OCI-LY7 (cell line): ENCODE measurements at regions not wholly inside any gene's neighbourhood (a gene's known extent, or its start where the extent isn't known, plus 50 kb on each side); places are given as distances from the start of the nearest gene placed in this dataset.

Experiments
- BruUV-seq: library from RNA; stranded (reverse); fragments of 400-500 nt; replicated peaks from 2 replicates; lab custom pipeline; 2021; lab: Mats Ljungman, UMichigan
- CTCF ChIA-PET: fragments of 300-600 bp; sonication (Branson Sonifier 250); formaldehyde crosslinking; loops from one replicate; lab custom pipeline; 2022; ENCODE audit warnings: antibody characterized with exemption; ENCODE audit not compliant: unreplicated experiment; lab: Charles Lee
- POLR2A ChIA-PET: fragments of 300-600 bp; sonication (Branson Sonifier 250); formaldehyde crosslinking; loops from one replicate; lab custom pipeline; 2022; ENCODE audit warnings: antibody characterized with exemption; lab: Charles Lee
- DNase-seq: peaks from one replicate; pipeline ENCODE4 v3.0.0-alpha.2; 2015; ENCODE audit warnings: low spot score
- H2AFZ ChIP-seq: fragments of 200-600 bp; sonication (generic), shearing (Covaris generic); 2 replicates; pipeline ENCODE4 v1.6.1; 2014; ENCODE audit warnings: mild to moderate bottlenecking, antibody characterized with exemption, low read length, moderate library complexity
- H3K27ac ChIP-seq: fragments of 200-600 bp; sonication (generic); 2 replicates; pipeline ENCODE4 v1.5.1; 2014; ENCODE audit warnings: mixed run types, low read depth, mild to moderate bottlenecking, moderate library complexity, low read length, inconsistent platforms; ENCODE audit not compliant: poor library complexity, severe bottlenecking
- H3K36me3 ChIP-seq: fragments of 200-600 bp; sonication (generic); 2 replicates; pipeline ENCODE4 v1.6.1; 2014; ENCODE audit warnings: mild to moderate bottlenecking, antibody characterized with exemption, low read length, moderate library complexity, mixed read lengths; ENCODE audit not compliant: insufficient read depth
- H3K4me1 ChIP-seq: fragments of 200-600 bp; sonication (generic); 2 replicates; pipeline ENCODE4 v1.5.1; 2014; ENCODE audit warnings: mild to moderate bottlenecking, low read length; ENCODE audit not compliant: insufficient read depth, poor library complexity, severe bottlenecking
- H3K4me2 ChIP-seq: fragments of 200-600 bp; sonication (generic); 2 replicates; pipeline ENCODE4 v1.6.1; 2014; ENCODE audit warnings: mild to moderate bottlenecking, low read length
- H3K4me3 ChIP-seq: fragments of 200-600 bp; sonication (generic); 2 replicates; pipeline ENCODE4 v1.5.1; 2014; ENCODE audit warnings: mild to moderate bottlenecking, low read depth, low read length; ENCODE audit not compliant: poor library complexity, severe bottlenecking
- H3K79me2 ChIP-seq: fragments of 200-600 bp; sonication (generic); 2 replicates; pipeline ENCODE4 v1.6.1; 2016; ENCODE audit warnings: low read depth, mild to moderate bottlenecking, low read length, moderate library complexity, mixed read lengths; ENCODE audit not compliant: insufficient read depth
- H3K9me2 ChIP-seq: fragments of 200-600 bp; sonication (generic); 2 replicates; pipeline ENCODE4 v1.6.1; 2016; ENCODE audit warnings: mild to moderate bottlenecking, low read length, mixed read lengths; ENCODE audit not compliant: insufficient read depth
- H3K9me3 ChIP-seq: fragments of 200-600 bp; sonication (generic); 2 replicates; pipeline ENCODE4 v1.6.1; 2014; ENCODE audit warnings: mild to moderate bottlenecking, mixed run types, low read length, mixed read lengths
- H4K20me1 ChIP-seq: fragments of 200-600 bp; sonication (generic); 2 replicates; pipeline ENCODE4 v1.6.1; 2014; ENCODE audit warnings: mild to moderate bottlenecking, antibody characterized with exemption, low read length, moderate library complexity, mixed read lengths; ENCODE audit not compliant: insufficient read depth
- EZH2phosphoT487 ChIP-seq: fragments of 200-600 bp; sonication (generic); IDR thresholded peaks from 2 replicates; pipeline ENCODE4 v1.6.1; 2018; ENCODE audit warnings: low read depth, borderline replicate concordance, mild to moderate bottlenecking, mixed run types, antibody characterized with exemption, low read length, moderate library complexity, mixed read lengths
- intact Hi-C: fragments of 100-400 bp; cut with micrococcal nuclease; formaldehyde crosslinking; loops from one replicate; pipeline ENCODE4 v1.10.0; 2022; ENCODE audit not compliant: unreplicated experiment
- TF ChIP-seq, protein P1 (sequence below): fragments of 200-600 bp; sonication (generic); conservative IDR thresholded peaks from 2 replicates; pipeline ENCODE4 v1.5.1; 2014; ENCODE audit warnings: mild to moderate bottlenecking, antibody characterized with exemption, low read length, moderate library complexity, mixed read lengths

DNA sequence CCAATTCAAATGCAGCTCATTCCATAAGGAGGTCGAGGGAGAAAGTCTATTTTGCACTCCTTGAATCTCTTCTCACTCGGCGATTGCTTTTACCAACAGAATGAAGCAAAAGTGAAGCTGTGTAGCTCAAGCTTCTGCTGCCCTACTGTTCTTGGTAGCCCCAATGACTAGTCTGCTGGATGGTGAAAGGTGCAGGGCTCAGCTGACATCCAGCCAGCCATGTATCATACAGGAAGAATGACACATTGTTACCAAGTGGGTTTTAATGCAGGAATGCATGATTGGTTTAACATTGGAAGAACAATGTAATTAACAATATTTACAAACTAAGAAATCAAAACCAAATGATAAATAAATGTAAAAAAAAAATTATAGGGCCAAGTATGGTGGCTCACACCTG, 286.2 kb upstream of the HSFY2 start:
- Histone ChIP-seq H3K4me2 (no peak overlapping the region), H4K20me1 (no peaks in the 10 kb centered on the region), H2AFZ (no peak overlapping the region), H3K9me3 (no peaks in the 10 kb centered on the region), H3K4me1 (no peaks in the 10 kb centered on the region), H3K79me2 (no peaks in the 10 kb centered on the region), H3K27ac (no peak overlapping the region), H3K36me3 (no peaks in the 10 kb centered on the region), H3K9me2 (no peaks in the 10 kb centered on the region), H3K4me3 (no peak overlapping the region)
- CTCF ChIA-PET: no interaction called here
- no peak for DNase-seq
- BruUV-seq: no TSS peak
- TF ChIP-seq, protein P1, sequence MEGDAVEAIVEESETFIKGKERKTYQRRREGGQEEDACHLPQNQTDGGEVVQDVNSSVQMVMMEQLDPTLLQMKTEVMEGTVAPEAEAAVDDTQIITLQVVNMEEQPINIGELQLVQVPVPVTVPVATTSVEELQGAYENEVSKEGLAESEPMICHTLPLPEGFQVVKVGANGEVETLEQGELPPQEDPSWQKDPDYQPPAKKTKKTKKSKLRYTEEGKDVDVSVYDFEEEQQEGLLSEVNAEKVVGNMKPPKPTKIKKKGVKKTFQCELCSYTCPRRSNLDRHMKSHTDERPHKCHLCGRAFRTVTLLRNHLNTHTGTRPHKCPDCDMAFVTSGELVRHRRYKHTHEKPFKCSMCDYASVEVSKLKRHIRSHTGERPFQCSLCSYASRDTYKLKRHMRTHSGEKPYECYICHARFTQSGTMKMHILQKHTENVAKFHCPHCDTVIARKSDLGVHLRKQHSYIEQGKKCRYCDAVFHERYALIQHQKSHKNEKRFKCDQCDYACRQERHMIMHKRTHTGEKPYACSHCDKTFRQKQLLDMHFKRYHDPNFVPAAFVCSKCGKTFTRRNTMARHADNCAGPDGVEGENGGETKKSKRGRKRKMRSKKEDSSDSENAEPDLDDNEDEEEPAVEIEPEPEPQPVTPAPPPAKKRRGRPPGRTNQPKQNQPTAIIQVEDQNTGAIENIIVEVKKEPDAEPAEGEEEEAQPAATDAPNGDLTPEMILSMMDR: no peak
- no peak for TF ChIP-seq EZH2phosphoT487
- POLR2A ChIA-PET: no interaction called here
- intact Hi-C loops: no loop called here

DNA sequence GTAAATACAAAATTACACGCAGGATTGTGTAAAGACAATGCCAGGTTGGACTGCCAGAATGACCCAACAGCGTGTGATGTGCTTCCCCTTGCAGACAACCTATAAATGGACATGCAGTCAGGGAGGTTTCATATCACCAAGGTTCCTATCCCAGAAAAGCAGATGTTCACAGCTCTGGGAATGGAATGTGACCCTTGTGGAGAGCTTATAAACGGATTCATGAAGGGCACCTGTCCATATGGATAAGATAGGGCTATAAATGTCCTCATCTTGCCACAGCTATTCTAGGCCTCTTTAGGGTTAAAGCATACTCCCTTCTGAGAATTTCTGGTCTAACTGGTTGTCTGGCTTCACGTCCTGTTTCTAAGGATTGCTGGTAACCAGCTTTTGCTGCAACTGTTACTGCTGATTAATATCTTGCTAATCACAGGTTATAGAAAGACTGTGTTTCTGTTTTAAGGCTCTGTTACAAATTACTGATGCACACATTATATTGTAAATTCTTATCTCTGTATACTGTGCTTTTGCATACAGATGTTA, 285.4 kb upstream of the HSFY2 start:
- intact Hi-C loops: no loop called here
- no peaks in the 10 kb centered on the region for H4K20me1 ChIP-seq
- no TSS peak for BruUV-seq
- no peak for DNase-seq
- H3K9me3 ChIP-seq: no peaks in the 10 kb centered on the region
- no peaks in the 10 kb centered on the region for H3K79me2 ChIP-seq
- ChIA-PET CTCF (no interaction called here), POLR2A (no interaction called here)
- H3K36me3 ChIP-seq: no peaks in the 10 kb centered on the region
- no peak overlapping the region for H3K27ac ChIP-seq
- TF ChIP-seq EZH2phosphoT487: no peak
- TF ChIP-seq, protein P1: no peak
- H3K4me3 ChIP-seq: no peak overlapping the region
- H3K9me2 ChIP-seq: no peaks in the 10 kb centered on the region
- no peak overlapping the region for H2AFZ ChIP-seq
- no peak overlapping the region for H3K4me2 ChIP-seq
- H3K4me1 ChIP-seq: no peaks in the 10 kb centered on the region

DNA sequence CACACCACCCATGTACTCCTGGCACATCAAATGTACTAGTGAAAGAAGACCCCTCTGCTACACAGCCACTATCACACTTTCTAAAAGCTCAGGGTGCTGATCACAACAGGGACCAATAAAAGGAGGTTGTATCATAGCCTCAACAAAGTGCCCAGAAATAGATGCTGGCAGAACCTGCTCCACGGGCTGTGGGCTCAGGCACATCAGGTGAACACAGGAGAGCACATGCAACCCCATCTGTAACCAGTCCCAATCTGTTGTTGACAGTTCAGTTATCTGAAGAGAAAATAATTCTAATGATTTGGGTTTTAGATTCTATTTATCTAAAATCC, 282.6 kb upstream of the HSFY2 start:
- no peaks in the 10 kb centered on the region for H3K79me2 ChIP-seq
- ChIA-PET POLR2A (no interaction called here), CTCF (no interaction called here)
- H3K9me2 ChIP-seq: no peaks in the 10 kb centered on the region
- no peaks in the 10 kb centered on the region for H4K20me1 ChIP-seq
- H3K4me2 ChIP-seq: no peak overlapping the region
- TF ChIP-seq, protein P1: no peak
- no peak for TF ChIP-seq EZH2phosphoT487
- intact Hi-C loops: no loop called here
- no peak for DNase-seq
- H3K4me3 ChIP-seq: no peak overlapping the region
- H3K9me3 ChIP-seq: no peaks in the 10 kb centered on the region
- no peak overlapping the region for H2AFZ ChIP-seq
- no TSS peak for BruUV-seq
- no peaks in the 10 kb centered on the region for H3K36me3 ChIP-seq
- no peak overlapping the region for H3K27ac ChIP-seq
- H3K4me1 ChIP-seq: no peaks in the 10 kb centered on the region
